HG03432 (cell line): ENCODE measurements at regions not wholly inside any gene's neighbourhood (a gene's known extent, or its start where the extent isn't known, plus 50 kb on each side); places are given as distances from the start of the nearest gene placed in this dataset.
A peak's percentile ranks its signal among the peaks of the same experiment; 100 is the strongest.
"Not testable (repeated sequence)": the region's sequence is repeated elsewhere in the genome, so short reads cannot be mapped to it uniquely, and the experiment has no call there.

ENCODE experiments used
- ATAC-seq: cut with Tn5 transposase; IDR thresholded peaks from one replicate; pipeline ENCODE4 v1.9.1; 2021; ENCODE audit warnings: mild to moderate bottlenecking, moderate library complexity; ENCODE audit not compliant: unreplicated experiment

GRCh38 chr1:213622365-213623063 lies 365.3 kb upstream of the PROX1 start:
- ATAC-seq, result peak; percentile 86

DNA sequence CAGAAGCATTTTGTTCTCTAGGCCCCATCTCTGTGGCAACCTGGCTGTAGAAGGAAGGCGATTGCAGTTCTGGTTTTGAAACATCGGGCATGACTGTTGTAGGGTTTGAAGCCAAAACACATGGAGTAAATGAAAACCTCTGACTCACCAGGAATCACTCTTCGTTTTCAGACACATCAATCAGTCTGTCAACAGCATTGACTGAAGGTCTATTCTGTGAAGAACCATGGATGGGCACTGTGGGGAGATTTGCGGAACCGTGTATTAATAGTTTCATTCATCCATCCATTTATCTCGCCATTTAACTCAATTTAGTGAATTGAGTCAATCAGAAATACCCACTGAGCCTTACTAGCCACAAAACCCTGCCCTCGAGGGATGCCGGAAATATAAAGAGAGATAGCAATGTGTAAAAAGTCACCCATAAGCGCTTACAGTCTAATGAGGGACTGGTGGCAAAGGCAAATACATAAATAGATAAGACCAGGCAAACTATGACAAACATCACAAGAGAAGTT lies 364.6 kb upstream of the PROX1 start:
- no peak for ATAC-seq

DNA sequence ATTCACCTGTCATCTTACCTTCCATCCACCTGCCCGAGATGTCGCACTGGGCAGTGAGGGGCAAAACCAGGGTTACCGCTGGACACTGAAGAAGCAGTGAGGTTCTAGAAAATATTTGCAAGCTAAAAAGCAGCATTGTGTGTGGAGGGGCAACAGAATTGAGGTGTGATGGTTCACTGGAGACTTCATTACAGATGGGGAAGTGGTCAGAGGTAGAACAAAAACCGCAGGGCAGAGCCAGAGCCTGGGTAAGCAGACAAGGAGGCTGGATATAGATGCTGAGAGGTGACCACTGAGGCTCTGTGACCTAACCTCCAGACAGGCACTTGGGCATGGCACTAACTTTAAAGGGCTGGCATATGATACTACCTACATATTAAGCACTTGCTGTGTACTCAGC lies 363.9 kb upstream of the PROX1 start:
- ATAC-seq, result no peak

- not testable (repeated sequence) for ATAC-seq
These were observed 351.0 kb upstream of the PROX1 start for GRCh38 chr1:213636778-213637177.

DNA sequence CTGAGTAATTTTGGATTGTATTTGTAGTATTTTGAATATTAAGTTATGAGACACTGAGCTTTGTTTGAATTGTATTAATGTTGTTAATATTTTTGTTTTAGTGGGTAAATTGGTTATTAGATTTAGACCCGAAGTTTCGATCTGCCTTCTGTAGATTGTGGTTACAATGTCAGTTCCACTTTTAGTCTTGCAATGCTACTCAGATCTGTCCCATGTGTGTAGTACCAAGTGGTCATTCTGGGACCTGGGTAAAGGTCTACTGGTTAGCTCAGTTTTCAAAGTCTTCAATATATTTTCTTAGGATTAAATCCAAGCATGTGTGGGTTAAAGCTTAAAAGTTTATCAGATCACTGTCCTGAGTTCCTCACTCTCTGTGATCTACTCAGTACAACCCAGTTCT lies 346.5 kb upstream of the PROX1 start:
- ATAC-seq, result no peak

- ATAC-seq, result no peak
These were observed 344.4 kb upstream of the PROX1 start for GRCh38 chr1:213643360-213643759.

DNA sequence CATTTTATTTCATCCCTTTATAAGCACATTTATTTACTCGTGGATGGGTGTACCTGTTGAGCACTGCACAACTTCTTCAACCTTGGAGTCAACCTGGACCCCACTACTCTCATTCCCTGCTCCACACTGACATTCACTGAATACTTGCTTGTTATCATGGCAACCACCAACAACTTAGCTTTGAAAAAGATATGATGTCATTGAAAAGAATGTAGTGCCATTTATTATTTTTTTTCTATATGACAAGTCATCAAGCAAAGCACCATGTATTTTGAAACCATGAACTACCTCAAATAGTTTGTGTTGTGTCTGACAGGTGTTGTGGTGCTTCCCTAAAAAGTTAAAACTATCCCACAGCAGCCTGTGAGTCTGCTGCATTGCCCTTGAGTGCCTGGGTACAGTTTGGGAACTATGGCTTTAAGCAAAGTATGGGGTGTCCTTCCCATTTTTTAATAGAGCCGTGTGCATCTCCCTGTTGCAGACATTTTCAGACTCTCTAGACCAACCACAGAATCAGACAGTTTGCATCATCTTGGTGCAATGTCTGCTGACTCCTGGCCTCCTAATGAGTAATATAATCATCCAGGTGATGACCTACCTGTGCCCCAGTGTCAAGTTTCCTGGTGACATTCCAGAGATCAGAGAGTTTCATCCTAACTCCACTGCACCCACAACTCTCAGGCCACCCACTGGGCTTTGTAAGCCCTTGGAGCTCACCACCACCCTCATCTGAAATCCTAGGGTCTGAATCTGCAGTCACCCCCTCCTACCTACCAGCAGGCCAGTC lies 339.7 kb upstream of the PROX1 start:
- ATAC-seq, result no peak

GRCh38 chr1:213649373-213649772 lies 338.4 kb upstream of the PROX1 start:
- no peak for ATAC-seq

DNA sequence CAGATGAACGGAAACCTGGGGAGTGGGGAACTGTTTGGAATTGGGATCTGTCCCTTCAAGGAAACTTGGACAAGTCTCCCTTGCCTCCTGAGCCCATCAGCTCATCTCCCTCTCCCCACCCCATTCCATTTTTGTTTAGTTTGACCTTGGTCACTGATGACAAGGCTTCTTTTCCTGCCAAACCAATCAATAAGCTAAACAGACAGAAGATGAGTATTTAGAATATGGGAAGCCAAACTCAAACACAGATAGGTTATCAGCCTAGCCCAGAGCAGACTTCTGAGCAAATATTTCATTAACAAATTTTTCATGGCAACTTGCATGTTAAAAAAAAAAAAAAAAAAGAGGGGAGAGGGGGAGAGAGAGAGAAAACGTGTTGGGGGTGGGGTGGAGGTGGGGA lies 337.2 kb upstream of the PROX1 start:
- no peak for ATAC-seq

- no peak for ATAC-seq
These were observed 336.7 kb upstream of the PROX1 start for GRCh38 chr1:213651077-213651476.

DNA sequence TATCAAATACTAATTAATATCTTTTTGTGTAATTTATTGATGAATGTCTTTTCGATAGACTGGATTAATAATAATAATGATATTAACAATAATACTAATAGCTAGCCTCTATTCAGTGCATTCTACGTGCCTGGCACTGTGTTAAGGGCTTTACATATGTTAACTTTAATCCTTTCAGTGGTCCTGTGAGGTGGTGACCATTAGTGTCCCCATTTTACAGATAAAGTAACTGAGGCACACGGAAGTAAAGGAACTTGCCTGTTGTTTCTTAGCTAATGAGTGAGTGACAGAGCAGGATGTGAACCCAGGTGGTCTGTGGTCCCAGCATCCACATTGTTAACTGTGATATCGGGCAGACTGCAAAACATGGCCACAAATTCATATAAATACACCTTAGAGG lies 335.7 kb upstream of the PROX1 start:
- no peak for ATAC-seq

- ATAC-seq, result no peak
These were observed 331.7 kb upstream of the PROX1 start for GRCh38 chr1:213656039-213656438.

- ATAC-seq, result no peak
These were observed 331.3 kb upstream of the PROX1 start for GRCh38 chr1:213656503-213656902.

GRCh38 chr1:213657013-213657412 lies 330.8 kb upstream of the PROX1 start:
- ATAC-seq, result no peak

- no peak for ATAC-seq
These were observed 329.9 kb upstream of the PROX1 start for GRCh38 chr1:213657879-213658278.

- no peak for ATAC-seq
These were observed 329.3 kb upstream of the PROX1 start for GRCh38 chr1:213658457-213658856.

- no peak for ATAC-seq
These were observed 327.9 kb upstream of the PROX1 start for GRCh38 chr1:213659580-213660547.

- ATAC-seq, result no peak
These were observed 326.5 kb upstream of the PROX1 start for GRCh38 chr1:213661302-213661701.

- no peak for ATAC-seq
These were observed 321.7 kb upstream of the PROX1 start for GRCh38 chr1:213666113-213666512.

- ATAC-seq, result no peak
These were observed 320.9 kb upstream of the PROX1 start for GRCh38 chr1:213666922-213667321.

- no peak for ATAC-seq
These were observed 318.3 kb upstream of the PROX1 start for GRCh38 chr1:213669512-213669911.
